Esophagus muscularis mucosa (tissue), 3 donors: ENCODE measurements at regions not wholly inside any gene's neighbourhood (a gene's known extent, or its start where the extent isn't known, plus 50 kb on each side); places are given as distances from the start of the nearest gene placed in this dataset.

ENCODE experiments used
- CTCF ChIP-seq, 3 experiments: fragments of 200-600 bp in 2 of 3; fragments of 450-650 bp in 1 of 3; sonication (generic) in 2 of 3; IDR thresholded peaks; one replicate each; pipeline ENCODE4 v1.5.1; 2017 to 2019; ENCODE audit warnings: antibody characterized with exemption in 3 of 3, mild to moderate bottlenecking in 2 of 3, moderate library complexity in 1 of 3
- POLR2A ChIP-seq: fragments of 450-650 bp; IDR thresholded peaks from one replicate; pipeline ENCODE4 v1.6.1; 2017; ENCODE audit warnings: antibody characterized with exemption, moderate library complexity, mild to moderate bottlenecking, low read depth
- POLR2AphosphoS5 ChIP-seq, 2 donors: sonication (generic); formaldehyde crosslinking; IDR thresholded peaks; one replicate each; pipeline ENCODE4 v1.6.1; 2017; ENCODE audit warnings: antibody characterized with exemption in 2 of 2

GRCh38 chr5:105872569-105873270, 1798.0 kb downstream of the EFNA5 start:
- no peak for TF ChIP-seq CTCF (IDR thresholded peaks at IDR 0.05)
- no peak for TF ChIP-seq POLR2AphosphoS5 (IDR thresholded peaks at IDR 0.05)
- TF ChIP-seq POLR2A = no peak
